GM21515 (cell line): ENCODE measurements at regions not wholly inside any gene's neighbourhood (a gene's known extent, or its start where the extent isn't known, plus 50 kb on each side); places are given as distances from the start of the nearest gene placed in this dataset.
"Not testable (repeated sequence)": the region's sequence is repeated elsewhere in the genome, so short reads cannot be mapped to it uniquely, and the experiment has no call there.

Source experiments
- ATAC-seq: cut with Tn5 transposase; IDR thresholded peaks from one replicate; pipeline ENCODE4 v1.9.1; 2021; ENCODE audit not compliant: unreplicated experiment

GRCh38 chr11:25742800-25743199 lies 589.1 kb upstream of the ANO3 start:
- no peak for ATAC-seq

DNA sequence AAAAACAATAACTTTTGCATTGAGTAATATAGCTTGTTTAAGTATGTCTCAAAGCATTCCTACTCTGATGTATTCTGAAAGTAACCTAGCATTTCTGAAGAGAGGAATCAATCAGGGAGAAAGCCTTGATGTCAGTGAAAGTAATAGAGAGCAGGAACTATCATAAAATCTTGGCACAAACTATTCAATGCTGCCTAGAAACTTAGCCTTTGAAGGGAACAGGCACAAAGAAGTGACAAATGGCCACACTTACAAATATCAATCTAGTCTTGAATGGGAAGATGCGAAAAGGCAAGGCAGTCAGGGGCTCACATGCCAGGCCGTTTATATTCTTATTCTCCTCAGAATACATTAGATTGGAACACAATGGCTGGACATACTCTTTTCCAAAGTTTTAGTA lies 576.5 kb upstream of the ANO3 start:
- no peak for ATAC-seq

DNA sequence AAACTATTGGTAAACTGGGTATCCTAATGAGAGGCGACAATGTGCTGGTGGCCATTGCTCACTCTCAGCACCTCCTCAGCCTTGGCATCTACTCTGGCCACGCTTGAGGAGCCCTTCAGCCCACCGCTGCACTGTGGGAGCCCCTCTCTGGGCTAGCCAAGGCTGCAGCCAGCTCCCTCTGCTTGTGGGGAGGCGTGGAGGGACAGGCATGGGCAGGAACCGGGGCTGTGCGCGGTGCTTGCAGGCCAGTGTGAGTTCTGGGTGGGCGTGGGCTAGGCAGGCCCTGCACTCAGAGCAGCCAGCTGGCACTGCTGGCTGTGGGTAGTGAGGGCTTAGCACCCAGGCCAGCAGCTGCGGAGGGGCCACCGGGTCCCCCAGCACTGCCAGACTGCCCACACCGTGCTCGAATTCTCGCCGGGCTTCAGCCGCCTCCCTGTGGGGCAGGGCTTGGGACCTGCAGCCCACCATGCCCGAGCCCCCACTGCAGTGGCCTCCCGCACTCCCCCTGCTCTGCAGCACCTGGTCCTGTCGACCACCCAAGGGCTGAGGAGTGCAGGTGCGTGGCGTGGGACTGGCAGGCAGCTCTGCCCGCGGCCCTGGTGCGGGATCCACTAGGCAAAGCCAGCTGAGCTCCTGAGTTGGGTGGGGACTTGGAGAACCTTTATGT lies 575.9 kb upstream of the ANO3 start:
- no peak for ATAC-seq

DNA sequence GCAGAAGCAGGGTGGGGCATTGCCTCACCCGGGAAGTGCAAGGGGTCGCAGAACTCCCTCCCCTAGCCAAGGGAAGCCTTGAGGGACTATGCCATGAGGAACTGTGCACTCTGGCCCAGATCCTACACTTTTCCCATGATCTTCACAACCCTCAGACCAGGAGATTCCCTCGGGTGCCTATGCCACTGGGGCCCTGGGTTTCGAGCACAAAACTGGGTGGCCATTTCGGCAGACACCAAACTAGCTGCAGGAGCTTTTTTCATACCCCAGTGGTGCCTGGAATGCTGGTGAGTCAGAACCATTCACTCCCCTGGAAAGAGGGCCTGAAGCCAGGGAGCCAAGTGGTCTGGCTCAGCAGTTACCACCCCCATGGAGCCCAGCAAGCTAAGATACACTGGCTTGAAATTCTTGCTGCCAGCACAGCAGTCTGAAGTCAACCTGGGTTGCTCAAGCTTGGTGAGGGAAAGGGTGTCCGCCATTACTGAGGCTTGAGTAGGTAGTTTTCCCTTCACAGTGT lies 573.7 kb upstream of the ANO3 start:
- ATAC-seq: no peak

- ATAC-seq: no peak
These were observed 565.5 kb upstream of the ANO3 start for GRCh38 chr11:25766332-25767015.

GRCh38 chr11:25769287-25769686 lies 562.6 kb upstream of the ANO3 start:
- no peak for ATAC-seq

DNA sequence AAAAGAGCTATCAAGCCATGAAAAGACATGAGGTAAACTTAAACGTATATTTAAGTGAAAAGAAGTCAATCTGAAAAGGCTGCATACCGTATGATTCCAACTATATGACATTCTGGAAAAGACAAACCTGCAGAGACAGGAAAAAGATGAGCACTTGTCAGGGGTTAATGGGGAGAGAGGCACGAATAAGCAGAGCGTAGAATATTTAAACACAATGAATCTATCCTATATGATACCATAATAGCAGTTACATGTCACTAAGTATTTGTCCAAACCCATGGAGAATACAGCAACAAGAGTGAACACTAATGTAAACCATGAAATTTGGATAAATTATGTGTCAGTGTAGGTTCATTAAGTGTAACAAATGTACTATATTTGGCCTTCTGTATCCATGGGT lies 560.3 kb upstream of the ANO3 start:
- no peak for ATAC-seq

DNA sequence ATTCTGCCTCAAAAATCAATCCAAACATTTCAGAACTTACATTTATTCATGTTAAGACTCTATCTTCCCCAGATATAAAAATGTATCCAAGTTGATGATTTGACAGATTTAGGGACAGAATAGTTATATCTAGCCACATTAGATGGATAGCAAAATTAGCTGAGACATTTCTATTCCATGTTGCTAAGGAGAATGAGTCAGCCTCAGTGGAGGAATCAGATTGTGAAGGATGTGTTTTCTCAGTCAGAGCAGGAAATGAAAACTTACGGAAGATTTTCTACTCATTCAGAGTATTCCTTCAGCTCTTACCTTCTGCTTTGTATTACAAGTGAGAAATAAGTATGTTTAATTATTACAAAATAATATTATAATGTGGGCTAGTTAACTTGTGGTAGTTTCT lies 556.3 kb upstream of the ANO3 start:
- ATAC-seq: no peak

DNA sequence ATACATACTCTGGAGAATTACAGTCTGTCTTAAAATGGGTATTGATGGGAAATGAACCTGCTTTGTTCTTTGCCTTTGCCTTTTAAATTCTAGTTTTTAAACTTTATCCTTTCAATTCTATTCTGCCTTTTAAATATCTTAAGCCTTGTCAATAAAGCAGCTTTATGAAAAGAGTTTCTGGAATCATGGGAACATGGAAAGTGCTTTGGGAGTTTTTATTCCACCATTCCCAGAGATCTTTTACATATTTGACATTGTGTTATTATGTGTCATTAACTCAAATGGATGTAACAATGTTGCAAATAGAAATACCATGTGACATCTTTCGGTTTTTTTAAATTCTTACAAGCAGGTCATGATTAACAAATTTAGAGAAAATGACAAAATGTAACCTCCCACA lies 555.7 kb upstream of the ANO3 start:
- no peak for ATAC-seq

GRCh38 chr11:25777343-25777742 lies 554.6 kb upstream of the ANO3 start:
- no peak for ATAC-seq

GRCh38 chr11:25779033-25779432 lies 552.9 kb upstream of the ANO3 start:
- no peak for ATAC-seq

GRCh38 chr11:25787416-25787815 lies 544.5 kb upstream of the ANO3 start:
- ATAC-seq: no peak

DNA sequence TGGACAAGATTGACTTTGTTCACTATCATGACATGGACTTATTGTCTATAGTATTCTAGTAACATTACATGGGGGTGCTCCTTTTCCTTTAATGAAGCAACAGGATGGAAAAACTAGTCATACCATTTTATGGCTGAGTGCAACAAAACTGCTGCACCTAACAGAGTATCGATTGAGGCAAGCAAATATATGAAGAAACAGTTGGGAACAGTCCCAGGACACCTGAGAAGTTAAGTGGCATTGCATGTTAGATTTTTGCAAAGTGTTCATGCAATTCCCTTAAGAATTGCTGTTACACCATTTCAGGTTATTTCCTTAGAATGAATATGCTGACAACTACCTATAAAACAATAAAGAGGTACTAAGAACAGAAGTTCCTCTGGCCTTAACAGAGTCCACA lies 541.5 kb upstream of the ANO3 start:
- ATAC-seq: no peak

GRCh38 chr11:25793637-25794036 lies 538.3 kb upstream of the ANO3 start:
- no peak for ATAC-seq

GRCh38 chr11:25794804-25795203 lies 537.1 kb upstream of the ANO3 start:
- no peak for ATAC-seq

GRCh38 chr11:25816411-25816810 lies 515.5 kb upstream of the ANO3 start:
- ATAC-seq: no peak

DNA sequence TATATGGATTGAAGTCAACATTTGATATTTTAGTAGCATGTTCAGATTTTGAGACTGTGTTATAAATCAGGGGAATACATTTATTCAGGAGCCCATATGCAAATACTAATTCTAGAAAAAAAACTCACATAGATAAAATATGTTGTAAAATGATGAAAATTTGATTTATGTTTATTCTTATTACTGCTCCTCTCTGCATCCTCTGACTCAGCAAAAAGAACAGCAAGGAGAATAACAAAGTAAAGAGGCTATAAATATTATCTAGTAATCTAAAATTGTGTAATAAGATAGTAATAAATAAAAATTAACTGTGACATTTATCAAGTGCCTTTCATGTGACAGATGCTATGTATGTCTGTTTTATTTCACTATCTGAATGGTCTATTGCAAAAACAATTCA lies 507.2 kb upstream of the ANO3 start:
- no peak for ATAC-seq

DNA sequence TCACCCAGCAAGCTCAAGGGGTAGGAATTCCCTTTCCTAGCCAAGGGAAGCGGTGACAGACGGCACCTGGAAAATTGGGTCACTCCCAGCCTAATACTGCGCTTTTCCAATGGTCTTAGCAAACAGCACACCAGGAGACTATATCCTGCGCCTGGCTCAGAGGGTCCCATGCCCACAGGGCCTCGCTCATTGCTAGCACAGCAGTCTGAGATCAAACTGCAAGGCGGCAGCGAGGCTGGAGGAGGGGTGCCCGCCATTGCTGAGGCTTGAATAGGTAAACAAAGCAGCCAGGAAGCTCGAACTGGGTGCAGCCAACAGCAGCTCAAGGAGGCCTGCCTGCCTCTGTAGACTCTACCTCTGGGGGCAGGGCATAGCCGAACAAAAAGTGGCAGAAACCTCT lies 500.4 kb upstream of the ANO3 start:
- ATAC-seq: not testable (repeated sequence)

DNA sequence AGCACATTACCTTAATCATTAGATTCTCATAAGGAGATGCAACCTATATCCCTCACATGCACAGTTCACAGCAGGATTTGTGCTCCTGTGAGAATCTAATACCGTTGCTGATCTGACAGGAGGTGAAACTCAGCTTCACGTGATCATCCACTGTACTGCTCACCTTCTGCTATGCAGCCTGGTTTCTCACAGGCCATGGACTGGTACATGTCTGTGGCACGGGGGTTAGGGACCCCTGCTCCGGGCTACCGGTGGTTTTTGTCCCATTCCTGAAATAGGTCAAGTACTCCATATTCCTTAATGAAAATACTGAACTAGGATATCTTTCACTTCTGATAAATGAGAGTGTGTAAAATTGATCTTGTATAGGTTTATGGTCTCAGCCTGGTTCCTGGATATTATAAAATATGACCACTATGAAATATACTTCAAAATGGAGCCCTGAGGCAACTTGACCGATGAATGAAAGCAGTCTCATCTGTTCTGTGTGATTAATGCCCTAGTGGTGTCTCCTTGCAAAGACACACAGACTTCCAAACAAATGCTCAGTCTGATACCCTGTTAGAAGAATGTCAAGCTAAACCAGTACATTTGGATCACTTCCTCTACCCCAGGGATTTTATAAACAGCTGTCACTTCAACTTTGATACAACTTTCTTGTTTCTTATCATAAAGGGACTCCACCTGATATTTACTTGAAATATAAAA lies 492.9 kb upstream of the ANO3 start:
- no peak for ATAC-seq

DNA sequence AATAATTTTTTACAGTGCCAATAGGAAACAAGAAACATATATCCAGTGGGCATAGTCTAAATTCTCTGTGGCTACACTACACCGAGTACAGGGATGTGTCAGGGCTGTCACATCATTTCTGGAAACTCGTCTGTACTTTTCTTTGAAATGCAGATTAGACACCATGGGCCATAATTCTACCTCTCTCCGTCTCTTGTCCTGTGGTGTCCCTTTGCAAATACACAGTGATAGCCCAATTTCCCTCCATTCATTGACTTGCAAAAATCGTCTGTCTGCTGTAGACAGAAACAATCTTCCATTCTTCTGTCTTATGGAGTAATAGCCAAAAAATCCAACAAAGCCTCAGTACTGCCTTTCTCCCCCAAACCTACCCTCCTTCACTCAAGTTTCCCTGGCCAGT lies 487.1 kb upstream of the ANO3 start:
- ATAC-seq: no peak

GRCh38 chr11:25855916-25856315 lies 476.0 kb upstream of the ANO3 start:
- no peak for ATAC-seq

DNA sequence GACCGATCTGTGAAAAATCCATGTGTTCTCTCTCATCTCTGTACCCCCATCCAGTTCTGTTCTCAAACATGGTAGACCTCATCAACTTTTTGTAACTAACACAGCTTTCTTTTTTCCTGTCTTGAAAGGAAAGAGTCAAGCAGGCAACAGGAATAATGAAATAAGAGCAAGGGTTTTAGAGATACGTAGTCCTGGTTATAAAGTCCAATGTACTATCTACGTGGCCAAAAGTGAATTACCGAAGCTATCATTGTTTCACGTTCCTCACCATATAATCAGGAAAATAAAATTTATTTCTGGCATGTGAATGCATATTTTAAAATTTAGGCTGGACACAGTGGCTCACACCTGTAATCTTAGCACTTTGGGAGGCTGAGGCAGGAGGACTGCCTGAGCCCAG lies 472.2 kb upstream of the ANO3 start:
- ATAC-seq: no peak
